ENCODE measurements at regions not wholly inside any gene's neighbourhood (a gene's known extent, or its start where the extent isn't known, plus 50 kb on each side); places are given as distances from the start of the nearest gene placed in this dataset.

- TF ChIP-seq, protein P1, sequence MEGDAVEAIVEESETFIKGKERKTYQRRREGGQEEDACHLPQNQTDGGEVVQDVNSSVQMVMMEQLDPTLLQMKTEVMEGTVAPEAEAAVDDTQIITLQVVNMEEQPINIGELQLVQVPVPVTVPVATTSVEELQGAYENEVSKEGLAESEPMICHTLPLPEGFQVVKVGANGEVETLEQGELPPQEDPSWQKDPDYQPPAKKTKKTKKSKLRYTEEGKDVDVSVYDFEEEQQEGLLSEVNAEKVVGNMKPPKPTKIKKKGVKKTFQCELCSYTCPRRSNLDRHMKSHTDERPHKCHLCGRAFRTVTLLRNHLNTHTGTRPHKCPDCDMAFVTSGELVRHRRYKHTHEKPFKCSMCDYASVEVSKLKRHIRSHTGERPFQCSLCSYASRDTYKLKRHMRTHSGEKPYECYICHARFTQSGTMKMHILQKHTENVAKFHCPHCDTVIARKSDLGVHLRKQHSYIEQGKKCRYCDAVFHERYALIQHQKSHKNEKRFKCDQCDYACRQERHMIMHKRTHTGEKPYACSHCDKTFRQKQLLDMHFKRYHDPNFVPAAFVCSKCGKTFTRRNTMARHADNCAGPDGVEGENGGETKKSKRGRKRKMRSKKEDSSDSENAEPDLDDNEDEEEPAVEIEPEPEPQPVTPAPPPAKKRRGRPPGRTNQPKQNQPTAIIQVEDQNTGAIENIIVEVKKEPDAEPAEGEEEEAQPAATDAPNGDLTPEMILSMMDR (IDR thresholded peaks at IDR 0.05), result no peak
- no peak for TF ChIP-seq POLR2A (IDR thresholded peaks at IDR 0.05)
These were observed 406.8 kb upstream of the ZNF385D start for GRCh38 chr3:22157848-22158247.
